Caki2 (cell line): ENCODE measurements at regions not wholly inside any gene's neighbourhood (a gene's known extent, or its start where the extent isn't known, plus 50 kb on each side); places are given as distances from the start of the nearest gene placed in this dataset.
"Not testable (repeated sequence)": the region's sequence is repeated elsewhere in the genome, so short reads cannot be mapped to it uniquely, and the experiment has no call there.

Experiments
- DNase-seq: peaks from one replicate; pipeline ENCODE4 v3.0.0-alpha.2; 2015; ENCODE audit warnings: low read depth
- in situ Hi-C: cut with HindIII; loops from 2 replicates; pipeline ENCODE4 v1.10.0; 2016; ENCODE audit warnings: low sequenced_read_pairs, low pct_unique_long_range_greater_than_20kb, mixed read lengths

DNA sequence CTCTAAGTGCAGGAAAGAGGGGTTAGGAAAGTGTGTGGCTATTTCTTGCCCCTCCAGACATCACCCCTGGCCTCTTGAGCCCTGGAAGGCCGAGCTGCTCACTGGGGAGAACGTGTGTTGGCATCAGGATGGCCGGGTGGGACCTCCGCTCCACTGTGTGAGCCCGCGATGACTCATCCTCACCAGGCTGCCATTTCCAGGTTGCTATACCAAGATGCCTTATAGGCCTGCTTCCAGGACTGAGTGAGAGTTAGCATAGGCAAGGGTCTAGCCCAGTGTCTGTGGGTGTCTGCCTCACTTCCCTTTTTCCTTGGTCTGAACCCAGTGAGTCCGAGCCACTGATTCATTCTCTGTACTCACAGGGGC lies 105.0 kb downstream of the MRPL14 start:
- no peak for DNase-seq
- in situ Hi-C loops, result no loop called here

DNA sequence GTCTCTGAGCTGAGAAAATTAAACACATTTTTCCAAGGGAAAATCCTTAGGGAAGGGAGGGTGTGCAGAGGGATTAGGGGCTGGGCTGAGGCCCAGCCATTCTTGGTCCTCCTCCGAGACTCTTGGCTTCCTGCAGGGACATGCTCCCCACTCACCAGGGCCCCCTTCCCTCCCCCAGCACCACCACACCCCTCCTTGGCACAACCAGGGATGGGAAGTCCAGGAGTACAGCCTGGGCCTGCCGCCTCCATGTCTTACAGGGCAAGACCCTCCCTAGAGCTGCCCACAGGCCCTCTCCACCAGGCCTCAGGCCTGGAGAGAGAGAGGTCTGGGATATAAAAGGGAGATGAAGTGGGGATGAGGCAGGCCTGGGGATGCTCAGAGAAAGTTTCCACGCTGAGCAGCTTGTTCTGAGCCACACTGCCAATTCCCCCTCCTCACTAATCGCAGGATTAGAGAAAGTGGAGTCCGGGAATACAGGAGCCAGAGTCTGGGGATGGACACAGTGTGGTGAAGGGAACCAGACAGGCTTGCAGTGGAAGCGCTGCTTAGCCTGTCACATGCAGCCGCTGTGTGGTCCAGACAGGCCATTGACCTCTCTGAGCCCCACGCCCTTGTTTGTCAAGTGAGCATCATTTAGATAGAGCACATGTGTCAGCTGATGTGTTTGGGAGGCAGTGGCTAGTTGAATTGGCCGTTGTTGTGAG lies 105.5 kb downstream of the MRPL14 start:
- no peak for DNase-seq
- in situ Hi-C loops, result no loop called here

DNA sequence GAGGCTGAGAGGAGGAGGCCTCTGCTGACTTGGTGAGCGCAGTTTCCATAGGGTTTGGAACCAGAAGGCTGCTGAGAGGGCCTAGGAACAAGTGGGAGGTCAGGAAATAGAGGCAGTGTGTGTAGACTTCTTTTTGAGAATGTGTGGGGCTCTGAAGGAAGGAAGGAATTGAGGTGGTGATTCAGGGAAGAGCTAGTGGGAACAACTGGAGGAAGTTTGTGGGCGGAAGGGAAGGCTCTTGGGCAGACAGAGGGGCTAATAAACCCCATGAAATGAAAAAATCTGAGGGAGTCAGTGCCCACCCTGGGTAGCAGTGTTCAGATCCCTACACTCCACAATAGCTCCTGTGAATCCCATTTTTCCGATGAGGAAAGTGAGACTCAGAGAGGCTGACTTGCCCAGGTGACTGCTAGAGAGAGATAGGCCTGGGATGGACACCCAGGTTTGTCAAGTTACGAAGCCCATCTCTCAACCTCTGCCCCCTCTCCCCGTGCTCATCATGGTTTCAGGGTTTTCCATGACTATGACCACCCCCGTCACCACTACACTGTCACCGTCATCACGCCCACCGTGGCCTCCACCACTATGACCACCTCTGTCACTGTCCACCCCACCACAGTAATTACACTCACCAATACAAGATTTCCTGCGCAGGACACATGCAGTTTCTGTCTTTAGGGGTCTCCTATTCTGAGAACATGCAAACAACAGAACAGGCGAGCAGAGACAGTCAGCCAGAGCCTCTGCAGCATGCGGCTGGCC lies 106.4 kb downstream of the MRPL14 start:
- in situ Hi-C loops, result no loop called here
- no peak for DNase-seq

- in situ Hi-C loops, result no loop called here
- DNase-seq, result no peak
Measured at GRCh38 chr6:44020148-44020547, 107.1 kb downstream of the MRPL14 start.

GRCh38 chr6:44017307-44017706 lies 109.9 kb downstream of the MRPL14 start:
- in situ Hi-C loops, DNase-seq: not testable (repeated sequence)

- in situ Hi-C loops, result no loop called here
- DNase-seq, result no peak
Measured at GRCh38 chr6:44016131-44016870, 111.0 kb downstream of the MRPL14 start.

DNA sequence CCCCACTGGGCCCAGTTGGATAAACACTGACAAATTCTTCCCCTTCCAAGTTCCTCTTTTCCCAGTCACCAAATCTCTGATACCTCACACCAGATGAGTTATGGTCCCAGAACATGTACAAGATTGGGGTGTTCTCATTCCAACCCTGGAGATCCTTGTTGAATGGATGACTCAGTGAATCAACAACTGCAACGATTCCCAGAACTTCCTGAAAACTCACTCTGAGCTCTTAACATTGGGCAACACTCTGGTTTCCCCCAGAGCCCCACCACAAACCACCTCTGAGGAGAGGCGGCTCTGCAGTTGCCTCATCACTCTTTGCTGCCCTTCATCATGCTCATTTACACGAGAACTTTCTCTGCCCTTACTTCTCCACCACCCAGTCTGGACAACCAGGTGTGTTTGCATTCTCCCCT lies 115.2 kb downstream of the MRPL14 start:
- peak; percentile 57 for DNase-seq
- in situ Hi-C loops, result no loop called here

DNA sequence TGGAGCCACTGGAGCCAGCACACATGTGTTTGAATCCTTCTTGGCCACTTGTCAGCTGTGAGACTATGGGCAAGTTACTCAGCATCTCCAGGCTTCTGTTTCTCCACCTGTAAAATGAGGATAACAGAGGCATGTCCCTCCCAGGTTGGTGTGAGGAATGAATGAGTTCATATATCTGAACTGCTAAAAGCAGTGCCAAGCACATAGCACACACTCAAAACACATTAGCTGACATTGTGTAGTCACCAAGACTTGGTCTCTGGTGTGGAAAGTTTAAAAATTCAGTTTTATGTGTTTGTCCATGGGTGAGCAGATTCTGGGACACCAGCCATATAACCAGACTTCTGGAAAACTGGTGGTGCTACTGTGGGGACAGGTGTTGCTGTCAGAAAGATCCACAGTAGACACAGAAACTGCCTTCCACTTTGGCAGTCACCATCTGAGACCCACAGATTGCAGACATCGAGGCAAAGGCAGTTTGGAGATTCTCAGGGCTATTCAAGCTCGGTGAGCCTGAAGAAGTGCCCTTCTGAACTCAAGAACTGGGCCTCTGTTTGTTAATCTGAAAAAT lies 115.8 kb downstream of the MRPL14 start:
- DNase-seq, result no peak
- in situ Hi-C loops, result no loop called here

GRCh38 chr6:44010411-44011349 lies 116.6 kb downstream of the MRPL14 start:
- peak; percentile 97 for DNase-seq
- in situ Hi-C loops, result no loop called here

DNA sequence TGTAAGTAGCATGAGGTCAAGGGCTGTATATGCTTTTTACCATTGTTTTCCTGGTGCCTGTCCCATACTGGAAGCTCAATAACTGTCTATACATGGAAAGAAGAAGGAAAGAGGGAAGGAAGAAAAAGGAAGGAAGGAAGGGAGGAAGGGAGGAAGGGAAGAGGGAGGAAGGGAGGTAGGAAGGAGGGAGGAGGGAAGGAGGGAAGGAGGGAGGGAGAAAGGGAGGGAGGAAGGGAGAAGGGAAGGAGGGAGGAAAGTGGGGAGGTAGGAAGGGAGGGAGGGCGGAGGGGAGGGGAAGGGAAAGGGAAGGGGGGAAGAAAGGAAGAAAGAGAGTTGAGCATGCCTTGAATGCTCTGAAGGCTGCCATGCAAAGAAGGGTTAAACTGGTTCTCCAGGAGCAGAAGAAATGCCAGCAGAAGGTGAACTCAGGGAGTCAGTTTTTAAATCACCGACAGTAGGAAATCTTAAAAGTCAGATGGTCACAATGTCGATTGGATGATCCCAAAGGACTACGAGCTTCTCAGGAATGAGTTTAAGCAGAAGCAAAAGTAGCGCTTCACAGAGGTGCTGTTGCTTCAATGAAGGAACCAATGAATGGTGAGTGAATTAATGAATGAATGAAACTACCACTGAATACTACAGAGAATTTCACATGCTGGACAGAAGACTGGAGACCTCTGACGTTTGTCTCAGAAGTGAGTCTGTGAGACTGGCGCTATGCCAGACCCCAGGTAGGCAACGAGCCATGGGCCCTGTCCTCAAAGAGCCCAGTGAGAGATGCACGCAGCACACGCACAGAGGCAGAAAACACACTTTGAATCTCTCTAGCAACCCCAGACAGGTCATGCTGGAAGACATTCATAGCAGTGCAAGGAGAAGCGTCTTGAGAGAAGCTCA lies 117.6 kb downstream of the MRPL14 start:
- in situ Hi-C loops, result no loop called here
- peak; percentile 41 for DNase-seq

DNA sequence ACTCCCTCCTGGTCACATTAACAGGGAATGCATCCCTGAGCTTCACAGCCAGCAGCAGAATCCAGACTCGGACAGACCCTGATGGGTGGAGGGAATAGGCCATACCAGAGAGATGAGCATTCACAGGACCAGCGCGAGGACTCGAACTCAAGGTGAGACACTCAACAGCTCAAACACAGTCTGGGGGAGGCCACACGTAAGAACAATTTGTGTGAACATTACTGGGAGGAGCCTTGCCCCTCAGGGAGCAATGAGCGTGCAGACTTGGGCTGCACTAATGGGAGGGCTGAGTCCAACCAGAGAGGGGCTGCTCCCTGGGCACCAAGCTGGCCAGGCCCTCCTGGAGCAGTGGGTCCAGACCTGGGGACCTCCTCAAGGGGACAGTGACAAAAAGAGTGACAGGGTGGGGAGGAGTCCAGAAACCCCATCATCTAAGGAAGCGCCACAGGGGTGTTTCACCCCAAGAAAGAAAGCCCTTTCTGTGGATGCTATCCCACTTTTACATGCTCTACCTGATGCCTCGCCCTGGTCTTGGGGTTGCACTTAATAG lies 118.4 kb downstream of the MRPL14 start:
- in situ Hi-C loops, result no loop called here
- DNase-seq, result no peak

GRCh38 chr6:44007818-44008621 lies 119.2 kb downstream of the MRPL14 start:
- DNase-seq, result no peak
- in situ Hi-C loops, result no loop called here

GRCh38 chr6:44006872-44007303 lies 120.4 kb downstream of the MRPL14 start:
- no peak for DNase-seq
- in situ Hi-C loops, result no loop called here

DNA sequence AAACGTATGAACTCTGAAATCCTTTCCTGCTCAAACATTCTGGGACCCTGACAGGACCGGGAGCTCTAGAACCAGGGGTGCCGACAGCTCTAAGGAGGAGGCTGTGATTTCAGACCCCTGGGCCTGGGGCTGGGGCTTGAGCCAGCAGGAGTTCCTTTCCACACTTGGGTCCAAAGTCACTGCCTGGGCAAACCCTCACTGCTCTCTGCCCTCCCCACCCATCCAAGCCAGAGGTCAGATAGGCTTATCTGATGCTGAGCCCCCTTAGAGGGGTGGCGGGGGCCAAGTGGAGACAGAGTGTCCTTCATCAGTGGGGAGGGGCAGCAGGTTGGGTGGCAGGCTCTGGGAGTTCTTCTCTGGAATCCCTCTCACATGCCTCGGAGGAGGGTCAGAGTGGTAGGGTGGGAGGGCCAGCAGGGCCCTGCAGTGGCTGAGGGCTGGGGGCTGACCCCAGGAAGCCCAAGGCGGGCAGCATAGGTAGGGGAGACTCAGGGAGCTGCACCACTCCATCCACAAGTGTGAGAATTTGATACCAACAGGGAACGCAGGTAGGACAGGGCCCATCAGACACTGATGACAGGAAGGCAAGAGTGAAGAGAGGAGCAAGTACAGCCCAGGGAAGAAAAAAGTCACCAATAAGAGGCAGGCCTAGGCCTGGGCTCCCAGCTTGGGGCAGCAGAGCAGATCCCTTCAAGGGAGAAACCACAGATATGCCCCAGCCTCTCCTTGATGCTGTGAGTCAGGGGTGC lies 121.0 kb downstream of the MRPL14 start:
- no peak for DNase-seq
- in situ Hi-C loops, result no loop called here

DNA sequence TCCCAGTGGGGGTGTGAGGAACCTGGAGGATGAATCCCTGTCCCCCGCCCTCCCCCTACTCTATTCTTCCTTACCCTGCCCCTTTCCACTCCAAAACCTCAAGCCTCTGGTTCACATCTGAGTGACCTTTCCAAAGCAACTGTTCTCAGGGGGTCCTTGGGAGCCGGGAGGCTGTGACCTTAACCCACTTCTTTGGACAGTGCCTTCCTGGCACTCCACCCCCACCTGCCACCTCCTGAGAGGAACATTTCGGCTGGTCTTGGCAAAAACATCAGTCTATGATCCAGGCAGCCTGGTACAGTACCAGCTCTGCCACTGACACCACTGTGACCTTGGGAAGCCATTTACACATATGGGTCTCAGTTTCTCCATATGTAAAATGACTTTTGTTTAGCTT lies 121.7 kb downstream of the MRPL14 start:
- in situ Hi-C loops, result no loop called here
- DNase-seq, result no peak
